ENCODE measurements at regions not wholly inside any gene's neighbourhood (a gene's known extent, or its start where the extent isn't known, plus 50 kb on each side); places are given as distances from the start of the nearest gene placed in this dataset.

- intact Hi-C loops (cut with DNase I; ENCODE audit: low total_unique reads) = no loop called here
- no peak for DNase-seq (ENCODE audit: low spot score in 2 of 2)
These were observed 687.7 kb downstream of the MATN1 start for GRCh38 chr1:30035522-30036228.

DNA sequence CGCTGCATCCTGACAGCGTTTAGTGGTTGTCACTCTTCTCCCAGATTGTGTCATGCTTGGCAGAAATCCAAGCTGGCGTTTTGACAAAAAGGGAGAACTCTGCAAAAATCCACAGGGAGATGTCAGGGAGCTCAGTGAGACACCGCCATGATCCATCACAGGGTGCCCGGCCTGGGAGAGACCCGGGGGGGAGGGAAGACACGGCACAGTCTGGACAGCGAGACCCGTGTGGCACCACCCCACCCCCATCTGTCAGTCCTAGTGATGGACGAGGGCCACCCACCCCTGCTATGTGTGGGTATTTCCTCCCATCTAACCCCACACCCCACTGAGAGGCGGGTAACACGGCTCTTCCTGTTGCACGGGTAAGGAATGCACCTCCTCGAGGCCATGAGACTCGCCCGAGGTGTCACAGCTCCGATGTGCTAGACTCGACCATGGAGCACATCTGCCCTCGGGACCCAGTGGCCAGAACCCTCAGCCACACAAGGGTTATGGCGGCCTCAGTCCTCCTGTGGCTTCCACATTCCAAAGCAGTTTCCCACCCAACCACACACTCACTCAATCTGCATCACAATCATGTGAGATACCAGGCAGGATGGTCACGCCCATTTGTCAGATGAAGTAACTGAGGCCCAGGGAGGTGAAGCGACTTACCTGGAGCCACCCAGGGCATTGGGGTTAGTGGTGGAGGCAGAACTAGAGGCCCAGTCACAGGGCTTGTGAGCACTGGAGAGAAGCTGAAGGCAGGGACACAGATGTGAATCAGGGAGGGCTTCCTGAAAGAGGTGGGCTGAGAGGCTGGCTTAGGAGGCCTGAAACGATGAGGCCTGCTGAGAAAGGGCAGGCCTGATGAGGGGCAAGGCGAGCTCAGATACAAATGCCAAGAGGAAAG lies 688.5 kb downstream of the MATN1 start:
- no peak for DNase-seq (ENCODE audit: low spot score in 2 of 2)
- Histone ChIP-seq H3K27ac (no peak overlapping the region), H3K4me1 (no peaks in the 10 kb centered on the region), H3K27me3 (peaks cover 0 to 21% of the 10 kb centered on the region in 2 donors), H3K4me3 (no peak overlapping the region), H3K9me3 (no peaks in the 10 kb centered on the region), H3K36me3 (no peaks in the 10 kb centered on the region)
- TF ChIP-seq CTCF (IDR thresholded peaks at IDR 0.05) (no peak), POLR2AphosphoS5 (IDR thresholded peaks at IDR 0.05) (no peak), POLR2A (IDR thresholded peaks at IDR 0.05) (no peak)
- intact Hi-C loops (cut with DNase I; ENCODE audit: low total_unique reads) = no loop called here

More at GRCh38 chr1:30035522-30036228, 687.7 kb downstream of the MATN1 start:
- Histone ChIP-seq H3K36me3 (no peaks in the 10 kb centered on the region), H3K27me3 (peaks cover 0 to 21% of the 10 kb centered on the region in 2 donors), H3K9me3 (no peaks in the 10 kb centered on the region), H3K4me3 (no peak overlapping the region), H3K4me1 (no peaks in the 10 kb centered on the region), H3K27ac (no peak overlapping the region)
- TF ChIP-seq CTCF (IDR thresholded peaks at IDR 0.05) (no peak), POLR2A (IDR thresholded peaks at IDR 0.05) (no peak), POLR2AphosphoS5 (IDR thresholded peaks at IDR 0.05) (no peak)

- DNase-seq (ENCODE audit: low spot score in 2 of 2) = no peak
- H3K27ac ChIP-seq = no peak overlapping the region
- H3K27me3 ChIP-seq = peaks cover 0 to 21% of the 10 kb centered on the region in 2 donors
- no peak overlapping the region for H3K4me3 ChIP-seq
- no peaks in the 10 kb centered on the region for H3K9me3 ChIP-seq
- no peaks in the 10 kb centered on the region for H3K36me3 ChIP-seq
- TF ChIP-seq POLR2AphosphoS5 (IDR thresholded peaks at IDR 0.05) = no peak
- TF ChIP-seq CTCF (IDR thresholded peaks at IDR 0.05) = no peak
- no peak for TF ChIP-seq POLR2A (IDR thresholded peaks at IDR 0.05)
- intact Hi-C loops (cut with DNase I; ENCODE audit: low total_unique reads) = no loop called here
- H3K4me1 ChIP-seq = no peaks in the 10 kb centered on the region
These were observed 689.2 kb downstream of the MATN1 start for GRCh38 chr1:30034105-30034626.

GRCh38 chr1:30033256-30034104 lies 689.9 kb downstream of the MATN1 start:
- no peaks in the 10 kb centered on the region for H3K4me1 ChIP-seq
- H3K9me3 ChIP-seq = no peaks in the 10 kb centered on the region
- TF ChIP-seq CTCF (IDR thresholded peaks at IDR 0.05) = no peak
- no peak for TF ChIP-seq POLR2A (IDR thresholded peaks at IDR 0.05)
- no peak for TF ChIP-seq POLR2AphosphoS5 (IDR thresholded peaks at IDR 0.05)
- no peak overlapping the region for H3K4me3 ChIP-seq
- no peak for DNase-seq (ENCODE audit: low spot score in 2 of 2)
- intact Hi-C loops (cut with DNase I; ENCODE audit: low total_unique reads) = no loop called here
- H3K27ac ChIP-seq = no peak overlapping the region
- no peaks in the 10 kb centered on the region for H3K36me3 ChIP-seq
- peaks cover 0 to 21% of the 10 kb centered on the region in 2 donors for H3K27me3 ChIP-seq
